Activated T-helper 9 cell treated with anti-CD3 and anti-CD28 coated beads, Interleukin-2, amount 50 U/mL, for 16 hours (primary cell): ENCODE measurements at regions not wholly inside any gene's neighbourhood (a gene's known extent, or its start where the extent isn't known, plus 50 kb on each side); places are given as distances from the start of the nearest gene placed in this dataset.
"Not testable (repeated sequence)": the region's sequence is repeated elsewhere in the genome, so short reads cannot be mapped to it uniquely, and the experiment has no call there.

Experiments used
- DNase-seq: peaks from one replicate; pipeline ENCODE4 v3.0.0-alpha.2; 2020; ENCODE audit warnings: low read depth

GRCh38 chr3:139238281-139239030 is 105.4 kb upstream of the MRPS22 start:
- DNase-seq = no peak

- no peak for DNase-seq
These were observed 104.3 kb upstream of the MRPS22 start for GRCh38 chr3:139239550-139239949.

DNA sequence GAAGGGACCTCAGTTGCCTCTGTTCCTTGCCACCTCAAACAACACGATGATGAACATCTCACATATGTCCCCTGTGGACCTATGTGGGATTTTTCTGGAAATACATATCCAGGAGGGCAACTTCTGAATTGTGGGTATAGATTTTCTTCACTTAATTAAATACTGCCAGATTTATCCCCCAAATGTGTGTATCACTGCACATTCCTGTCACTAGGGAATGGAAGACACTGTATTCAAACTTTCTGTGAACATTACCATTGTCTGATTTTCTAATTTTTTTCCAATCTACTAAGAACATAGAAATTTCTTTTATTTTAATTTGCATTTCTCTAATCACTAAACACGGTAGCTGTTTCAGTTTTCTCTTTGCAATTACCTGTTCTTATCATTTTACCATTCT is 102.0 kb upstream of the MRPS22 start:
- no peak for DNase-seq

DNA sequence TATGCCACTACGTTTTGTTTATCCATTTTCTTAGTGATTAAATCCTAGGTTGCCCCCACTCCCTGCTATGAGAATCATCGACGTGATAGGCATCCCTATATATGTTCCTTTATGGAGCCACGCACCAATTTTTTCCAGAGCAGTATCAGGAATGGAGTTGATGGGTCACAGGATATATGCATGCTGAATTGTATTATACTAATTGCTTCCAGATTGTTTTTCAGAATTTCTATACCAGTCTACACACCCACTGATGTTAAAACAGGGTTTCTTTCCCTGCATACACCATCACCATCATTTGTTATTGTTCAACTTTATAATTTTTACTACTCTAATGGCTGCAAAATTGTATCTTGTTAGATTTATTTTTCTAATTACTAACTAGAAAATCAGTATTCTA is 100.1 kb upstream of the MRPS22 start:
- DNase-seq = no peak

- no peak for DNase-seq
These were observed 95.1 kb upstream of the MRPS22 start for GRCh38 chr3:139248593-139249255.

DNA sequence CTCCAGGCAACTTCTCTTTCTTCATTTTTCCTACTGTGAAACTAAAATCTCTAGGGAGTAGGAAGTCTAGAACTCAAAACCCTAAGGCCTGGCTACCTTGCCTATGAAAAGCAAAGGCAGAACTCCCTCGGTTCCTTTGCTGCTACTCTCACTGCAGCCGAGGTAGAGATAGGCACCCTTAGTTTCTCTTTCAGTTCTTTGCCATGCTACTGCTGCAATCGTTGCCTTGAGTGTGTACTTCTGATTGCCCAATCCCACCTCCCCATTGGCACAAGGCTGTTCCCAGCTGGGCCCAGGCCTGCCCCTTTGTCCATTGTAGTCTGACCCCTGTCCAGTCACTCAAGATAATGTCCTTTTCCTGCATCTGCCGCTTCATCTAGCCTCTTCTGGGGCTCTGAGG is 92.3 kb upstream of the MRPS22 start:
- no peak for DNase-seq

GRCh38 chr3:139252719-139253118 is 91.1 kb upstream of the MRPS22 start:
- no peak for DNase-seq

DNA sequence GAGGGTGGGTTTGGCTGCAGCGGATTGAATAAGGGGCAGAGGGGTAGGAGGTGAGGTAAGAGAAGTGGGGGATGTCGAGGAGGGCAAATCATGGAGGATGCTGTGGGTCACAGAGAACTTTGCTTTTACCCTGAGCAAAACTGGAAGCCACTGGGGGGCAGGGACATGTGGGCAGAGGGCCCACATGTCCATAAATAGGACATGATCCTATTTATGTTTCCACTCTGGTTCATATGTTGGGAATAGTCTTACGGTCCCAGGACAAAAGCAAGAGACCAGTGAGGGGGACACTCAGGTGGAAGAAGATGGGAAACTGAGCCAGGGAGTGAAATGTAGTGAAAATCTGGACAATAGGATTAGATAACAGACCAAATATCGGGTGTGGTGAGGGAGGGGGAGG is 85.5 kb upstream of the MRPS22 start:
- DNase-seq = no peak

DNA sequence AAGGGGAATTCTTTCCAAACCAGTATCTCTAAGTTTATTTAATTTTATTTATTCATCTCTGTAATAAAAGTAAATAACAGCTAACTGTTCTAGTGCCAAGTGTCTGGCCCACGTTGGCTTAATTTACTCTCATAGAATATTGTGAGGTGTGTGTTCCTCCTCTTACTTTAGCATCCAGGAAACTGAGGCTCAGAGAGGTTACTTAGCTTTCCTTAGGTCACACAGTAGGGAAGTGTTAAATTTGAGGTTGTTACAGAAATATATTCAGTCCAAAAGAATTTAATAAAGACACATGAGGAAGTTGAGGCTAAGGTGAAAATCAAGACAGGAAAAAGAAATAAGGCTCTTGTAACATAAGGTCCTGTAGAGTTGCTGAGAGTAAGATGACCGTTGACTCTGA is 84.4 kb upstream of the MRPS22 start:
- no peak for DNase-seq

GRCh38 chr3:139260041-139260486 is 83.8 kb upstream of the MRPS22 start:
- DNase-seq = no peak

DNA sequence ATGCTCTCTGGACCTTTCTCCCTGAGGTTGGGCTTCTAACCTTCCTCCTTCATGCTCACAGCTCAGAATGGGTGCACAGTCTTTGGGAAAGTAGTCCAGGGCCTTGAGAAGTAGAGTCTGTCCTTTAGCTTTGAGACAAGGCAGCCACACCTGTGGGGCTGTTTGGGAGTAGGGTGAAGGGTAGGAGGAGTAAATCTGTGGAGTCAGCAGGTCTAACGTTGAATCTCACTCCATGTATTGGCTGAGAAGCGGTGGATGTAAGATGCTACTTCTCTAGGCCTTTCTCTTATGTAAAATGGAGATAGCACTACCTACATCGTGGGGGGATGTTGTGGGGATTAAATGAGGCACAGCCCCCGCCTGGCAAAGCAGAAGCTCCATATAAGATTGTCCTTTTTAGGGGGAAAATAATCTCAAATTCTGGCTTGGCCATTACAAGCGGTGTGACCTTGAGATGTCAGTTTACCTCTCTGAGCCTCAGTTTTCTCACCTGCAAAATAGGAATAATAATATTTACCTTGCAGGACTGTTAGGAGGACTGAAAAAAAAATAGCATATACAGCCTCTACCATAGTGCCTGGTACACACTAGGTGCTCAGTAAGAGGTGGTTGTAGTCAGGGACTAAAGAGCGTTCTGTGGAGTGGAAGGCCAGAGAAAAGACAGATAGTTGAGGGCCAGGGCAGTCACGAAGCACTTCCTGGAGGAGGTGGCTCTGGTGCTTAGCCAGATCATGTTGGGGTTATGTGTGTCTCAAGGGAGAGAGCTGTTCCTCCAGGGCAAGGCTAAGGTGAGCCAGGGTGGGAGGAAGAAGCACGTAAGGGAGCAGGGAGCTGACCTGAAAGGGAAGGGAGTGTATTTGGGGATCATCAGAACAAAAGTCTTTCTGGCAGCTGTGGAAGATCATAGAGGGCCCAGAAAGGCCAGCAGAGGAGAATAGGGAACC is 82.8 kb upstream of the MRPS22 start:
- no peak for DNase-seq

- no peak for DNase-seq
These were observed 81.8 kb upstream of the MRPS22 start for GRCh38 chr3:139261754-139262586.

GRCh38 chr3:139263798-139264197 is 80.0 kb upstream of the MRPS22 start:
- no peak for DNase-seq

DNA sequence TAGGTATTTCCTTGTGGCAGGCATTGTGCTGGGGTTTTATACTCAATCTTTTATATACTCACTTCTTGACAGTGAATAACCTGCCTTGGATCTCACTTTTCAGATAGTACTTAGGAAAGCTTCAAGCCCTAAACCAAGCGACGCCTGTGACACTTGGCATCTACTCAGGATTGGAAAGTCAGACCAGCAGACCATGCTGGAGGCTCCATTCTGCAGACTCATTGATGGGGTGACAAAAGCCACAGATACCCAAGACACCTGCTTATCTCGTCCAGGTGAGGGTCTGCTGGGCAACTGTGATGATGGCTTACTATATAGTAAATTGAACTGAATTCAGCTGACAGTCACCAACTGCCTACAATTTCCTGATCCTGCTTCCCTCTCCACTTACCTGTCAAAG is 79.4 kb upstream of the MRPS22 start:
- DNase-seq = no peak

- DNase-seq = no peak
These were observed 78.4 kb upstream of the MRPS22 start for GRCh38 chr3:139265131-139266016.

DNA sequence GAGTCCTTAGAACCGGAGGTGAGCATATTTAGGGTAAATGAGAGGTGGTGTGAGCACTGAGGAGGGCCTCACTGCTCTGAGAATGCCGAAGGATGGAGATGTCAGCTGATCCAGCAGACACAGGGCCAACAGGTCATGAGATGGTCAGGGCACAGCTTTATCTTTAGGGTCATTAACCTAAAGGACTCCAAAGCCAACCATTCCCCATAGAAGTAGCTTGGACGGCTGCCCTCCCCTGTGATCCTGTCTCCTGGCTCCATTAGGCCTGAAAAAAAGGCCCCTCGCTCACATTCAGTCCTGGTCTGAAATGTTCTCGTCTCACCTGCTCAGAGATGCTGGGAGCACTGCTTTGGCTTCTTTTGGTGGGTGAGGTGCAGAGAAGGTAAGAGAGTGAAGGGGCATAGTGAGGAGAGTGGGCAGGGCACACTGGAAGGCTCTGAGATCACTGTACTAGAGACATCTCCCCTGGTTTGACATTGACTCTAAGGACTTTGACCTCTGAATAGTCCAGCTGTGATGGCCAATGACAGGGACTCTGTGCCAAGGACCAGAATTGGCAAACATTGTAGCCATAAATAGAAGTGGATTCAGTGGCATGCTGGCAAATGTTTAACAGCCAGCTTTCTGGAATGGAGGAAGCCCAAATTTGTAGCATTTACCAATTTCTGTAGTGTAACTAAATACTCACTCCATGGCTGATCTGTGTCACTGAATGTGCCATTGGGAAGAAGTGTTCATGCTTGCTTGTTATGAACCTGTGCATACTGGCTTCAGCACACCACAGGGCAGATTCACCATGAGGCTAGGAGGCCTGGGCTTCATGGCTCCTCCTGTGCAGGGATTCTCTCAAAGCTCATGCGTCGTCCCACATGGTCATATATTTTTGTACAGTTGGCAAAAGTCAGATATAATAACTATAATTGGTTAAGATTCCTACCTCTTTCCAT is 76.2 kb upstream of the MRPS22 start:
- DNase-seq = no peak

- no peak for DNase-seq
These were observed 73.8 kb upstream of the MRPS22 start for GRCh38 chr3:139269984-139270383.

GRCh38 chr3:139270652-139271051 is 73.2 kb upstream of the MRPS22 start:
- not testable (repeated sequence) for DNase-seq

GRCh38 chr3:139280027-139280671 is 63.7 kb upstream of the MRPS22 start:
- DNase-seq = no peak
